HepG2 (cell line): ENCODE measurements at regions not wholly inside any gene's neighbourhood (a gene's known extent, or its start where the extent isn't known, plus 50 kb on each side); places are given as distances from the start of the nearest gene placed in this dataset.

Experiments used
- POLR2AphosphoS5 ChIP-seq: IDR thresholded peaks from 2 replicates; pipeline ENCODE4 v1.6.1; 2012; ENCODE audit warnings: low read depth, low read length
- ZFX ChIP-seq: sonication (generic); formaldehyde crosslinking; IDR thresholded peaks from 2 replicates; pipeline ENCODE4 v1.4.0; 2020; ENCODE audit warnings: mild to moderate bottlenecking, low read depth, missing genetic modification reagents, moderate library complexity
- ZNF639 ChIP-seq: conservative IDR thresholded peaks from 2 replicates; pipeline ENCODE4 v1.6.1; 2018; ENCODE audit warnings: missing genetic modification reagents

- TF ChIP-seq POLR2AphosphoS5 (no peak), ZFX (no peak), ZNF639 (no peak)
Observed at GRCh38 chr21:22941779-22942490, 1943.7 kb downstream of the NCAM2 start.
